ENCODE measurements at regions not wholly inside any gene's neighbourhood (a gene's known extent, or its start where the extent isn't known, plus 50 kb on each side); places are given as distances from the start of the nearest gene placed in this dataset.
"Not testable (repeated sequence)": the region's sequence is repeated elsewhere in the genome, so short reads cannot be mapped to it uniquely, and the experiment has no call there.

DNA sequence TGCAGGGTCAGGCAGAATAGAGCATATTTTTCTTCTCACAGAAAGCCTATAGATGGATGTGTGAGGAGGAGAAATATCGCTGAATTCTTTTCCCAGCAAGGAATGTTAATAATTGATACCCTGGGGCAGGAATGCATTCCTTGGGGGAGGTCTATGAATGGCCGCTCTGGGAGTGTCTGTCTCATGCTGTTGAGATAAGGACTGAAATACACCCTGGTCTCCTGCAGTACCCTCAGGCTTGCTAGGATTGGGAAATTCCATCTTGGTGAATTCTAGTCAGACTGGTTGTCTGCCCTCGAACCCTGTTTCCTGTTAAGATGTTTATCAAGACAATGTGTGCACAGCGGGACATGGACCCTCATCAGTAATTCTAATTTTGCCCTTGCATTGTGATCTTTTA lies 71.4 kb upstream of the MID1 start:
- H2BK120ac ChIP-seq (ENCODE audit: low read depth, low read length); DNase-seq; H3K27me3 ChIP-seq (ENCODE audit: control insufficient read depth, insufficient read depth, low read length); POLR2A ChIA-PET (ENCODE audit: unreplicated experiment); H2BK5ac ChIP-seq (ENCODE audit: low read depth, low read length, poor library complexity, severe bottlenecking); H3K27ac ChIP-seq (ENCODE audit: insufficient read depth, low read length); H3K9ac ChIP-seq (ENCODE audit: low read depth, low read length); in situ Hi-C loops (cut with MboI; ENCODE audit: low sequenced_read_pairs); H3K9me3 ChIP-seq (ENCODE audit: control insufficient read depth, insufficient read depth, low read length); H3K14ac ChIP-seq (replicated peaks; ENCODE audit: low read depth, low read length); H2AFZ ChIP-seq (replicated peaks; ENCODE audit: low read length, poor library complexity); H4K8ac ChIP-seq (ENCODE audit: low read depth in 2 of 2, low read length in 2 of 2); H3K4me3 ChIP-seq (ENCODE audit: insufficient read depth, low read depth, low read length); H3K9me1 ChIP-seq (ENCODE audit: insufficient read depth, low read length); H3K4ac ChIP-seq (ENCODE audit: low read depth, low read length); BruUV-seq (replicated peaks); H3K4me1 ChIP-seq (ENCODE audit: control insufficient read depth, insufficient read depth, low read length); H2BK20ac ChIP-seq (ENCODE audit: low read depth, low read length); H2AK9ac ChIP-seq (replicated peaks; ENCODE audit: low read depth, low read length, poor library complexity); H3K36me3 ChIP-seq (ENCODE audit: control insufficient read depth, insufficient read depth, low read length); H4K5ac ChIP-seq (ENCODE audit: low read depth, low read length); intact Hi-C loops (cut with micrococcal nuclease); H2AK5ac ChIP-seq (ENCODE audit: low read depth, low read length); H3K18ac ChIP-seq (ENCODE audit: low read depth, low read length); dilution Hi-C loops (cut with HindIII; ENCODE audit: low sequenced_read_pairs, unreplicated experiment); H4K91ac ChIP-seq (ENCODE audit: insufficient read depth, low read depth, low read length); H3K23ac ChIP-seq (ENCODE audit: low read depth, low read length); H3K4me2 ChIP-seq (ENCODE audit: low read depth, low read length); H4K20me1 ChIP-seq (ENCODE audit: insufficient read depth, low read length); H3K56ac ChIP-seq (ENCODE audit: extremely low read depth, insufficient read depth, low read length); H2BK15ac ChIP-seq (ENCODE audit: low read depth, low read length); H3K79me1 ChIP-seq (ENCODE audit: low read depth in 1 of 2, low read length in 2 of 2); ATAC-seq (ENCODE audit: low read depth): not testable (repeated sequence)
- 90% methylated on average over 2 of the region's 4 CpGs; no CpG with 5 or more reads in 1 of the 2 experiments for WGBS, 2 experiments (ENCODE audit: extremely low coverage in 2 of 2, insufficient read length in 1 of 2)
- CTCF ChIA-PET = interaction anchor here (0.6 kb wide), 1 partner anchor 30 kb away, joined by 3 read pairs; no protein-coding TSS in a partner anchor
